B cell (primary cell): ENCODE measurements at regions not wholly inside any gene's neighbourhood (a gene's known extent, or its start where the extent isn't known, plus 50 kb on each side); places are given as distances from the start of the nearest gene placed in this dataset.

Source experiments
- EZH2 ChIP-seq: IDR thresholded peaks from 2 replicates; pipeline ENCODE4 v1.6.1; 2012; ENCODE audit warnings: borderline replicate concordance, low read depth, mild to moderate bottlenecking, moderate library complexity, low read length; ENCODE audit not compliant: insufficient read depth, poor library complexity, severe bottlenecking
- TF ChIP-seq, protein P1 (sequence below): fragments of 200-600 bp; IDR thresholded peaks from one replicate; pipeline ENCODE4 v1.8.0; 2022; ENCODE audit warnings: antibody characterized with exemption, mild to moderate bottlenecking

- TF ChIP-seq, protein P1, sequence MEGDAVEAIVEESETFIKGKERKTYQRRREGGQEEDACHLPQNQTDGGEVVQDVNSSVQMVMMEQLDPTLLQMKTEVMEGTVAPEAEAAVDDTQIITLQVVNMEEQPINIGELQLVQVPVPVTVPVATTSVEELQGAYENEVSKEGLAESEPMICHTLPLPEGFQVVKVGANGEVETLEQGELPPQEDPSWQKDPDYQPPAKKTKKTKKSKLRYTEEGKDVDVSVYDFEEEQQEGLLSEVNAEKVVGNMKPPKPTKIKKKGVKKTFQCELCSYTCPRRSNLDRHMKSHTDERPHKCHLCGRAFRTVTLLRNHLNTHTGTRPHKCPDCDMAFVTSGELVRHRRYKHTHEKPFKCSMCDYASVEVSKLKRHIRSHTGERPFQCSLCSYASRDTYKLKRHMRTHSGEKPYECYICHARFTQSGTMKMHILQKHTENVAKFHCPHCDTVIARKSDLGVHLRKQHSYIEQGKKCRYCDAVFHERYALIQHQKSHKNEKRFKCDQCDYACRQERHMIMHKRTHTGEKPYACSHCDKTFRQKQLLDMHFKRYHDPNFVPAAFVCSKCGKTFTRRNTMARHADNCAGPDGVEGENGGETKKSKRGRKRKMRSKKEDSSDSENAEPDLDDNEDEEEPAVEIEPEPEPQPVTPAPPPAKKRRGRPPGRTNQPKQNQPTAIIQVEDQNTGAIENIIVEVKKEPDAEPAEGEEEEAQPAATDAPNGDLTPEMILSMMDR, result no peak
- TF ChIP-seq EZH2, result no peak
These were observed 292.4 kb downstream of the NUAK1 start for GRCh38 chr12:105846331-105846730.
